ENCODE measurements at regions not wholly inside any gene's neighbourhood (a gene's known extent, or its start where the extent isn't known, plus 50 kb on each side); places are given as distances from the start of the nearest gene placed in this dataset.

GRCh38 chr9:71383308-71383940, 262.0 kb upstream of the TRPM3 start (continued):
- no peak for TF ChIP-seq HDAC2 (IDR thresholded peaks at IDR 0.05; ENCODE audit: borderline replicate concordance in 1 of 2, low read depth in 2 of 2, low read length in 2 of 2)
